Smooth muscle cell (in vitro differentiated cells): ENCODE measurements at regions not wholly inside any gene's neighbourhood (a gene's known extent, or its start where the extent isn't known, plus 50 kb on each side); places are given as distances from the start of the nearest gene placed in this dataset.

Source experiments
- DNase-seq: peaks from one replicate; lab custom pipeline; 2025; ENCODE audit not compliant: unreplicated experiment; lab: John Stamatoyannopoulos, UW
- H2AFZ ChIP-seq: fragments of 200-600 bp; sonication (generic); 2 replicates; pipeline ENCODE4 v1.6.0; 2016; ENCODE audit warnings: antibody characterized with exemption, low read depth, mild to moderate bottlenecking
- H3F3A ChIP-seq: fragments of 200-600 bp; sonication (generic); 2 replicates; pipeline ENCODE4 v1.6.0; 2017; ENCODE audit warnings: antibody characterized with exemption, low read depth
- H3K27ac ChIP-seq: fragments of 200-600 bp; sonication (generic); 2 replicates; pipeline ENCODE4 v1.5.1; 2016; ENCODE audit warnings: low read depth, mild to moderate bottlenecking
- H3K27me3 ChIP-seq: fragments of 200-600 bp; sonication (generic); 2 replicates; pipeline ENCODE4 v1.6.1; 2016; ENCODE audit warnings: low read depth, mild to moderate bottlenecking
- H3K36me3 ChIP-seq: fragments of 200-600 bp; sonication (generic); 2 replicates; pipeline ENCODE4 v1.5.1; 2016; ENCODE audit warnings: low read depth
- H3K4me1 ChIP-seq: fragments of 200-600 bp; sonication (generic); 2 replicates; pipeline ENCODE4 v1.5.1; 2016; ENCODE audit warnings: low read depth
- H3K4me2 ChIP-seq: fragments of 200-600 bp; sonication (generic); 2 replicates; pipeline ENCODE4 v1.6.0; 2016; ENCODE audit warnings: mild to moderate bottlenecking
- H3K4me3 ChIP-seq: fragments of 200-600 bp; sonication (generic); 2 replicates; pipeline ENCODE4 v1.5.1; 2016; ENCODE audit warnings: mild to moderate bottlenecking
- H3K79me2 ChIP-seq: fragments of 200-600 bp; sonication (generic); 2 replicates; pipeline ENCODE4 v1.6.0; 2016; ENCODE audit warnings: low read depth, mild to moderate bottlenecking
- H3K9ac ChIP-seq: fragments of 200-600 bp; sonication (generic); 2 replicates; pipeline ENCODE4 v1.6.0; 2016; ENCODE audit warnings: low read depth
- H3K9me3 ChIP-seq: fragments of 200-600 bp; sonication (generic); replicated peaks from 2 replicates; pipeline ENCODE4 v1.5.1; 2016; ENCODE audit warnings: low read depth
- H4K20me1 ChIP-seq: fragments of 200-600 bp; sonication (generic); 2 replicates; pipeline ENCODE4 v1.6.0; 2016; ENCODE audit warnings: low read depth
- WGBS: methylation state at CpG from one replicate; pipeline ENCODE4 v1.1.7; 2016; ENCODE audit warnings: low lambda C conversion rate; 5-methylcytosine and 5-hydroxymethylcytosine counted together
- TF ChIP-seq, protein P1 (sequence below): fragments of 200-600 bp; sonication (generic); IDR thresholded peaks from 2 replicates; pipeline ENCODE4 v1.5.1; 2017; ENCODE audit warnings: borderline replicate concordance, mild to moderate bottlenecking, antibody characterized with exemption; ENCODE audit not compliant: insufficient read depth, poor library complexity, severe bottlenecking

DNA sequence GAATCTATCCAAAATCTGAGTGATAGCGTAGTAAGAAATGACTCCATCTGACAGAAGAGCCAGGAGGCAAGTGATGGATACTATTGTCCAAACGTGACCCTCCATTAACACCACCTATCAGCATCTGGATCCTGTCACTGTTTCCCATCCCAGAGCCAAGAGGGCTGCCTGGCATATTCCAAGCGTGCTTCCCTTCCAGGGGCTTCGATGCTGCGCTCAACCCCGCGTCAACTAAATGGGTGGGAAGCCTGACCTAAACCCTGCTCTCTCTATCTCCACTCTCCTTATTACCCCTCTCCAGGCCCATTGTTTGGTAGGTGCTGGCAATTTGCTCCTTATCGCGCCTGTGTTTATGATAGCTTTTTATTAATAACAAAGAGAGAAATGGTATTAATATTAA, 83.2 kb downstream of the NR2F2 start:
- Histone ChIP-seq H3K4me1 (peaks cover 32% of the 10 kb centered on the region), H3K27ac (no peak overlapping the region), H2AFZ (no peak overlapping the region), H3K9ac (no peak overlapping the region), H3F3A (no peaks in the 10 kb centered on the region), H3K4me3 (no peak overlapping the region), H3K27me3 (peaks cover 100% of the 10 kb centered on the region), H3K36me3 (no peaks in the 10 kb centered on the region), H4K20me1 (no peaks in the 10 kb centered on the region), H3K79me2 (no peaks in the 10 kb centered on the region), H3K9me3 (no peaks in the 10 kb centered on the region), H3K4me2 (no peak overlapping the region)
- no peak for DNase-seq
- TF ChIP-seq, protein P1, sequence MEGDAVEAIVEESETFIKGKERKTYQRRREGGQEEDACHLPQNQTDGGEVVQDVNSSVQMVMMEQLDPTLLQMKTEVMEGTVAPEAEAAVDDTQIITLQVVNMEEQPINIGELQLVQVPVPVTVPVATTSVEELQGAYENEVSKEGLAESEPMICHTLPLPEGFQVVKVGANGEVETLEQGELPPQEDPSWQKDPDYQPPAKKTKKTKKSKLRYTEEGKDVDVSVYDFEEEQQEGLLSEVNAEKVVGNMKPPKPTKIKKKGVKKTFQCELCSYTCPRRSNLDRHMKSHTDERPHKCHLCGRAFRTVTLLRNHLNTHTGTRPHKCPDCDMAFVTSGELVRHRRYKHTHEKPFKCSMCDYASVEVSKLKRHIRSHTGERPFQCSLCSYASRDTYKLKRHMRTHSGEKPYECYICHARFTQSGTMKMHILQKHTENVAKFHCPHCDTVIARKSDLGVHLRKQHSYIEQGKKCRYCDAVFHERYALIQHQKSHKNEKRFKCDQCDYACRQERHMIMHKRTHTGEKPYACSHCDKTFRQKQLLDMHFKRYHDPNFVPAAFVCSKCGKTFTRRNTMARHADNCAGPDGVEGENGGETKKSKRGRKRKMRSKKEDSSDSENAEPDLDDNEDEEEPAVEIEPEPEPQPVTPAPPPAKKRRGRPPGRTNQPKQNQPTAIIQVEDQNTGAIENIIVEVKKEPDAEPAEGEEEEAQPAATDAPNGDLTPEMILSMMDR, result no peak
- 7% methylated on average over 9 of the region's 9 CpGs for WGBS

- WGBS, result 30% methylated on average over 8 of the region's 8 CpGs
Observed at GRCh38 chr15:96414875-96415274, 84.4 kb downstream of the NR2F2 start.

DNA sequence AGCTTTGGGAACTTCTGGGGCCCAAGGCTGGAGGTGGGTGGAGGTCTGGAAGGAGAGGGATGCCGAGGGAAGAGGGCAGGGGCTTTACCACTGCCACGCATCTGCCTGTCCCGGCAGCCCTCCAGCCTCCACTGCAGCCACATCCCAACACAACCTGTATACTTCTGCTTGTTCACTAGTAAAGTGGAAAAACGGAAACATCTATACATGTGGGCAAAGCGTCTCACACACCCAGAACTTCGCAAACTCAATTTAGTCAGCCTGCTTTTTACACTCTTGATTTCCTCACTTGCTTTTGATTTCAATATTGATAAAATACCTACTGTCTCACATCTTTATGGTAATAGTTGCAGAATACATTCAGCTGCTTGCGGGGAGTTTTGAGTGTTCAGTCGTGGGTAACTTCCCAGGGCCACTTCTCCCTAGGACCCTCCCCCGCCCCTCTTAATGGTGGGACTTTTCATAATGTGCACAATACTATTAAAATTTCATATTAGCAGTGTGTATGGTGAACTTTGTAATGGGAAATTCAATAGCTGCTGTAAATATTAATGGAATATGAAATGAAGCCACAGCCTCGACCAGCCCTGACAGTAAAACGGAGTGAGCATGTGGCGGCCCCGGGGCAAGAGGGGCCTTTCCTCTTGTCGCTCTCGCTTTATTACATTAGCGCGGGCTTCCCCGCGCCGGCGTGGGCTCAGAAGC, 85.2 kb downstream of the NR2F2 start:
- no peak for DNase-seq
- no peaks in the 10 kb centered on the region for H4K20me1 ChIP-seq
- WGBS, result 7% methylated on average over 21 of the region's 21 CpGs
- no peaks in the 10 kb centered on the region for H3K36me3 ChIP-seq
- H3K9me3 ChIP-seq, result no peaks in the 10 kb centered on the region
- H3K4me3 ChIP-seq, result no peak overlapping the region
- no peak overlapping the region for H3K27ac ChIP-seq
- H3K79me2 ChIP-seq, result no peaks in the 10 kb centered on the region
- H2AFZ ChIP-seq, result no peak overlapping the region
- H3K4me2 ChIP-seq, result no peak overlapping the region
- H3K9ac ChIP-seq, result no peak overlapping the region
- TF ChIP-seq, protein P1, result no peak
- peaks cover 100% of the 10 kb centered on the region for H3K27me3 ChIP-seq
- no peaks in the 10 kb centered on the region for H3F3A ChIP-seq
- peaks cover 15% of the 10 kb centered on the region for H3K4me1 ChIP-seq

More at GRCh38 chr15:96414875-96415274, 84.4 kb downstream of the NR2F2 start:
- no peaks in the 10 kb centered on the region for H3K9me3 ChIP-seq
- H3K36me3 ChIP-seq, result no peaks in the 10 kb centered on the region
- DNase-seq, result no peak
- TF ChIP-seq, protein P1, result no peak
- no peaks in the 10 kb centered on the region for H3F3A ChIP-seq
- H3K79me2 ChIP-seq, result no peaks in the 10 kb centered on the region
- H2AFZ ChIP-seq, result no peak overlapping the region
- no peaks in the 10 kb centered on the region for H4K20me1 ChIP-seq
- peaks cover 20% of the 10 kb centered on the region for H3K4me1 ChIP-seq
- H3K4me2 ChIP-seq, result no peak overlapping the region
- H3K27ac ChIP-seq, result no peak overlapping the region
- no peak overlapping the region for H3K9ac ChIP-seq
- H3K27me3 ChIP-seq, result peaks cover 100% of the 10 kb centered on the region
- H3K4me3 ChIP-seq, result no peak overlapping the region
